GM10266 (cell line): ENCODE measurements at regions not wholly inside any gene's neighbourhood (a gene's known extent, or its start where the extent isn't known, plus 50 kb on each side); places are given as distances from the start of the nearest gene placed in this dataset.

Source experiments
- DNase-seq: peaks from one replicate; pipeline ENCODE4 v3.0.0; 2012; ENCODE audit errors: extremely low spot score
- TF ChIP-seq, protein P1 (sequence below): IDR thresholded peaks from 2 replicates; pipeline ENCODE4 v1.5.1; 2012; ENCODE audit warnings: mild to moderate bottlenecking, low read depth; ENCODE audit not compliant: control insufficient read depth, insufficient read depth; ENCODE audit errors: missing control alignments

DNA sequence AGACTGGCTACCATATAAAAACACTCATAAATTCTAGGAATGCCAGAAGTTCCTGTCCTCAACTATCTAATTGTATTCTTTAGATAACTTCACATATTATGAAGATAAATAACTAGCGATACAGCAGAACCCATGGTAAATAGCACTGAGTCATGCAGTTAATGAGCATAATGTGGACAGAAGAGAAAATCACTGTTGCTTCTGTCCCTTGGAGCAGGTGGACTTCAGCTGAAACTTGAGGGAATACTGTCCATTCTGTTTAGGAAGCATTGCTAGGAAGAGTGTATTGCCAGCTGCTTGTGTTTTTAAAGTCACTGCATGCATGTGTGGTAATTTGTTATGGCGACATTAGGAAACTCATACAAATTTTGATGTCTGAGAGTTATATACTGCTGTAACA lies 854.4 kb downstream of the LTN1 start:
- DNase-seq = no peak
- TF ChIP-seq, protein P1, sequence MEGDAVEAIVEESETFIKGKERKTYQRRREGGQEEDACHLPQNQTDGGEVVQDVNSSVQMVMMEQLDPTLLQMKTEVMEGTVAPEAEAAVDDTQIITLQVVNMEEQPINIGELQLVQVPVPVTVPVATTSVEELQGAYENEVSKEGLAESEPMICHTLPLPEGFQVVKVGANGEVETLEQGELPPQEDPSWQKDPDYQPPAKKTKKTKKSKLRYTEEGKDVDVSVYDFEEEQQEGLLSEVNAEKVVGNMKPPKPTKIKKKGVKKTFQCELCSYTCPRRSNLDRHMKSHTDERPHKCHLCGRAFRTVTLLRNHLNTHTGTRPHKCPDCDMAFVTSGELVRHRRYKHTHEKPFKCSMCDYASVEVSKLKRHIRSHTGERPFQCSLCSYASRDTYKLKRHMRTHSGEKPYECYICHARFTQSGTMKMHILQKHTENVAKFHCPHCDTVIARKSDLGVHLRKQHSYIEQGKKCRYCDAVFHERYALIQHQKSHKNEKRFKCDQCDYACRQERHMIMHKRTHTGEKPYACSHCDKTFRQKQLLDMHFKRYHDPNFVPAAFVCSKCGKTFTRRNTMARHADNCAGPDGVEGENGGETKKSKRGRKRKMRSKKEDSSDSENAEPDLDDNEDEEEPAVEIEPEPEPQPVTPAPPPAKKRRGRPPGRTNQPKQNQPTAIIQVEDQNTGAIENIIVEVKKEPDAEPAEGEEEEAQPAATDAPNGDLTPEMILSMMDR = no peak

DNA sequence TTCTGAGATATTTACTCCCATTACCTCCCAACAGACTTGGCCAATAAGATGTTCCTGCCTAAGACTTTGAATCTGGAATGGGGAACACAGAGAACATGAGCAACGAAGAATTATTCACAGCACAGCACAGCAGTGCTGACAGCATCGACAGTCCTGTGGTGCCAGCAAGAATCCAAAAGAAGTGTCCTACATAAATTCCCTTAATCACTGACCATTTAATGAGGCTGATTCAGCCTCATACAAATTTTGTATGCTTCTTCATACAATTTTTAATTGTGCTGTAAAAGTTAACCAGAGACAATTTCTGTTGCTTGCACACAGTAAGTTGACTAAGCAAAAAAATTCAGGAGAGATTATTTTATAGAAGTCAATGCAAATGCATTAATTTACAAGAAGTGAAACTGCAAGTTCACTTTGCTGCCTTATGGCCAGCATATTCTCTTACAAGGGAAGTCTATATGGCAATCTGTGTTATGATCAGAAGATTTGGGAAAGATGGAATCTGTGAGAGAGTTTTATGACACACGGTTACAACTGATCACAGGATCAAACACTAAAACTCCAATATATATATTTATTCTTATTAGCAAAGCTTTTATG lies 855.9 kb downstream of the LTN1 start:
- TF ChIP-seq, protein P1 = no peak
- DNase-seq = no peak

DNA sequence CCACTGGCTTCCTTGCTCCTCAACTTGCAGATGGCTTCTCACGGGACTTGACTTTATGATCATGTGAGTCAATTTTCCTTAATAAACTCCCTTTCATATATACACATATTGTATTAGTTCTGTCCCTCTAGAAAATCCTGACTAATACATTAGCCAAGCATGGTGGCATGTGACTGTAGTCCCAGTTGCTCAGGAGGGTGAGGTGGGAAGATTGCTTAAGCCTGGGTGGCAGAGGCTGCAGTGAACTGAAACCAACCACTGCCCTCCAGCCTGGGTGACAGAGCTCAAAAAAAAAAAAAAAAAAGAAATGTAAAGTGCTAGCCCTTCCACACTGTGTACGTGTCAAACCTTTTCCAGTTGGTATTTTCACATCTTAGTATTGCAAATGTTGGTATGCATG lies 857.0 kb downstream of the LTN1 start:
- TF ChIP-seq, protein P1 = no peak
- DNase-seq = no peak

DNA sequence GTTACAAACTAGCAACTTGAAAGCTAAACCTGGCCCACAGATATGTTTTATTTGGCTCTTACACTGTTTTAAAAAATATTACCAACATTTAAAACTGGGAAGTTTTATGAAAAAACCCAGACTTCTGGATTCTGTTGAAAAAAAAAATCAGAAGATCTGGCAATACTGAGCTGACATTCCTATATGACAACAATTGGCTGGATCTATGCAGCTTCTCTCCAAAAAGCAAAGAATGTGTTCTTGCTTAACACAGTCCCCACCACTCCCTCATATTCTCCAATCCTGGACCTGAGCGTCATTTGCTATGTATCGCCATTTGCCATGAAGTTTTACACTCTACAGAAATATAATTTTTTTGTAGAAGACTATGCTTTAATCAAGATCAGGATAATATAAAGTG lies 859.6 kb downstream of the LTN1 start:
- DNase-seq = no peak
- TF ChIP-seq, protein P1 = no peak

DNA sequence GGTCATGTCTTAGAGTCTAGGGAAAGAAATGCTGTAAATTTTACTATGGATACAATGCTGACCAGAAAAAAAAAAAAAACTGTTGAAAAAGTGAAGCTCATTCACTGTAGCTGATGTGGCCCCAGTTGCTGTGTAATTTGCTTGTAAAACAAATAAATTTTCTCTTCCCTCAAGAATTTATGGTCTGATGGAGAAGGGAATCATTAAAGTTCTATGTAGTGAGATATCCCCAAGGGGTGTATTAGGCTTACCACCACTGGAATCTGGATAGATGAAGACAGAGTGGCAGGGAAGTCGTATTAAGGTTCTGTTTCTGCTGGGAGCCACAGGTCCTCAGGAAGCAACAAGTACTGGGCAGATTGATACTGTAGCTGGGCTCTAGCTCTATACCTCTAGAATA lies 860.0 kb downstream of the LTN1 start:
- TF ChIP-seq, protein P1 = no peak

DNA sequence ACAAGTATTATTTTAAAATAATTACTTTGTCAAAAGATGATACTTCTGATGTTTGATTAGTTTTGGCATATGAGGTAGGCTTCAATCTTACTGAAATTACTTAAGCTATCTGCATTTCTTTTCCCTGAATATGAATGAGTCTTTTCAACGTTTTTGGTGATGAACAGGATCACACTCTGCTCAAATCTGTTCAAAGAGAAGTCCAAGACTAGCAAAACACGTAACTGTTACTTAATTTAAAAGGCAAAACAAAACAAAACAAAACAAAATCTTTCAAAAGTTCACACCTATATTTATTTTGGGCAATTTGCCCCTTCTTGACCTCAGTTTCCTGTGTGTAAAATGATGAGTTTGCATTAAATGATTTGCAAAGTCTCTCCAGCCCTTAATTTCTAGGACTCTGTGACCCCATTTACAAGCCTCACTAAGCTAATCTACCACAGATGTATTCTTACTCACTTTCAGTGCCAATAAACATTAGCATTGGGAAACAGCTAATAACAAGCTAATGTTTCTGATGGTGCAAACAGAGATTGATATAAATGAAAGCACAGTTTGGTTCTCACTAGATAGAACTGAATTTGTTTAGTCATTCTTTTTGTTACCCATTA lies 865.4 kb downstream of the LTN1 start:
- TF ChIP-seq, protein P1 = no peak
- DNase-seq = no peak

More for the DNA sequence above, 860.0 kb downstream of the LTN1 start:
- no peak for DNase-seq

DNA sequence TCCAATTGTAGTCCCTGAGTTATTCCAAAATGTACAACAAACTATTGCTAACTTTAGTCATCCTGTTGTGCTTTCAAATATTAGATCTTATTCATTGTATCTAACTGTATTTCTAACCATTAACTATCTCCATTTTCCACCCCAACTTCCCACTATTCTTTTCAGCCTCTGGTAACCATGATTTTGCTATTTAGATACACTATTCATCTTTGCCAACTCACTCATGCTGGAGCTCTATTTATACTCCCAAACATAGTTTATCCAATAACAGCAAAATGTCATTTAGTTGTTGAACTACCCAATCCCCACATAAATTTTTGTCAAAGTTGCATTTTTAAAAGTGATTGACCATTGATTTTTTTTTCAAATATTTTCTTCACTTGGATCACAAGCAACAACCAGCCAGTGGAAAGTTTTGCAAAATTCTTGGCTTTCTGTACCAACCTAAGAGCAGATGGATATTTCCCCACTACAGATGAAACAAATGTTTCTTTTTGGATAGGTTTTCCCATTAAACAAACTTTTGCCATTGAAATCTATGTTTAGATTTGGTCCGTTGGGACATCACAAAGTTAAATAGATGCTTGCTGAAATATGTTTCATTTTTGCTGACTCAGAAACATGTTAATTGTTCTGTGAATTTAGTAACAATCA lies 866.0 kb downstream of the LTN1 start:
- no peak for DNase-seq
- TF ChIP-seq, protein P1 = no peak
